ENCODE measurements at regions not wholly inside any gene's neighbourhood (a gene's known extent, or its start where the extent isn't known, plus 50 kb on each side); places are given as distances from the start of the nearest gene placed in this dataset.

DNA sequence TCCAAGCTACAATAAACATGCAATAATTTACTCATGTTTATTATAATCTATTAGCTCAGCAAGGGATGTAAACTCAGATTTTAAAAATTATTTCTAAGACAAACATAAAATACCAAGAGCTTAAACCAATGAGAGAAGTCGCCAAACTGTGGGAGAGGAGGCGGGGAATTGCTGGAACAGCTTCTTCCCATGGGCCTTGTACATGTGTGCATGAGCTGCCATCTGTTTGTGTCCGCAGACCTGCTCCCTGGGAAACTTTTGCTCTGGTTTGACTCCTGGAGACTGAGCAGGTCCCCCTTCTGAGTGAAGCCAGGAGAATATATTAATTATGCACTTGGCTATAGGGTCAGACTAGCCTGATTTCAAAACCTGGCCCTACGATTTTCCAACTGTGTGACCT is 655.9 kb upstream of the SOX11 start:
- no peak for TF ChIP-seq ZNF274 (IDR thresholded peaks at IDR 0.05; ENCODE audit: low read depth, low read length)
- no peak for TF ChIP-seq YY1 (IDR thresholded peaks at IDR 0.05; ENCODE audit: insufficient read depth, insufficient read length)
- TF ChIP-seq SUZ12 (IDR thresholded peaks at IDR 0.05; ENCODE audit: extremely low read depth, insufficient read depth, insufficient read length): no peak
